ENCODE measurements at regions not wholly inside any gene's neighbourhood (a gene's known extent, or its start where the extent isn't known, plus 50 kb on each side); places are given as distances from the start of the nearest gene placed in this dataset.
"Not testable (repeated sequence)": the region's sequence is repeated elsewhere in the genome, so short reads cannot be mapped to it uniquely, and the experiment has no call there.

DNA sequence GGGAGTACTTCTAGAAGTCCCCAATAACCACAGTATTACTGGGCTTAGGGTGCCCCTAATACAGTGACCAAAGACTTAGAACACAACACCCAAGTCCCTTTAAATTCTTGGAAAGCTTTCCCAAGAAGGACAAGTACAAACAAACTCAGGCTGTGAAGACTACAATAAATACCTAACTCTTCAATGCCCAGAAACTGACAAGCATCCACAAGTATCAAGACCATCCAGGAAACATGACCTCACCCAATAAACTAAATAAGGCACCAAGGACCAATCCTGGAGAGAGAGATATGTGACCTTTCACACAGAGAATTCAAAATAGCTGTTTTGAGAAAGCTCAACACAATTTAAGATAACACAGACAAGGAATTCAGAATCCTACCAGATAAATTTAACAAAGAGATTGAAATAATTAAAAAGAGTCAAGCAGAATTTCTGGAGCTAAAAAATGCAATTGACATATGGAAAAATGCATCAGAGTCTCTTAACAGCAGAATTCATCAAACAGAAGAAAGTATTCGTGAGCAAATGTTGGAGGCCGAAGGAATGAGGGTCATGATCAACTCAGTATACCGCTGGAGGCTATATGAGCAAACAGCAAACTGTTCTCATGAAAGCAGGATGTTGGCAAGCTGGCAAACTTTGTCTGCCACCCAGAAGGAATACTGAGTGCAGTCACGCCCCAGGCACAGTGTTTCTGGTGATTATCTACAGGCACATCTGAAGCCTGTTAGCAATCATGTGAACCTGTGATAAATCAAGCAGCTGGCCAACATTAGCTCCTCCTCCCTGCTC, 87.0 kb upstream of the NECTIN3 start:
- WGBS (ENCODE audit: insufficient coverage): 92% methylated on average over 4 of the region's 4 CpGs
- no peaks in the 10 kb centered on the region for H3K27me3 ChIP-seq (replicated peaks in 2 of 5; ENCODE audit: control insufficient read depth in 4 of 5, insufficient read depth in 5 of 5, low read length in 4 of 5)
- H3K4me1 ChIP-seq (ENCODE audit: control extremely low read depth in 1 of 4, control insufficient read depth in 4 of 4, insufficient read depth in 4 of 4, low read length in 3 of 4): no peaks in the 10 kb centered on the region
- ChIA-PET POLR2A (no interaction called here), CTCF (no interaction called here)
- peaks cover 0 to 4% (median 2%) of the 10 kb centered on the region in 5 experiments for H3K9me3 ChIP-seq (ENCODE audit: control extremely low read depth in 1 of 5, control insufficient read depth in 4 of 5, insufficient read depth in 2 of 5, low read depth in 1 of 5, low read length in 4 of 5)
- H3K36me3 ChIP-seq (ENCODE audit: control insufficient read depth in 4 of 4, insufficient read depth in 4 of 4, low read length in 3 of 4): no peaks in the 10 kb centered on the region
- no peak overlapping the region for H3K4me3 ChIP-seq (ENCODE audit: control insufficient read depth in 1 of 7, extremely low read depth in 1 of 7, insufficient read depth in 4 of 7, low read depth in 2 of 7, low read length in 6 of 7)
- no peak overlapping the region for H3K27ac ChIP-seq (ENCODE audit: insufficient read depth in 1 of 2, low read depth in 1 of 2, low read length in 2 of 2, poor library complexity in 1 of 2, severe bottlenecking in 2 of 2)
- no peak for DNase-seq

DNA sequence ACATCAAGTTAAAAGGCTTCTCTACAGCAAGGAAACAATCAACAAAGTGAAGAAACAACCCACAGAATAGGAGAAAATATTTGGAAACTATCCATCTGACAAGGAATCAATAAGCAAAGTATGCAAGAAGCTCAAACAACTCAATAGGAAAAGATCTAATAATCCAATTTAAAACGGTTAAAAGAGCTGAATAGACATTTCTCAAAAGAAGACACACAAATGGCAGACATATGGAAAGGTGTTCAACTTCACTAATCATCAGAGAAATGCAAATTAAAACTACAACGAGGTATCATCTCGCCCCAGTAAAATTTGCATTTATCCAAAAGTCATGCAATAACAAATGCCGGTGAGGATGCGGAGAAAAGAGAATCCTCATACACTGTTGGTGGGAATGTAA, 82.2 kb upstream of the NECTIN3 start:
- Histone ChIP-seq H3K27me3 (replicated peaks in 2 of 5; ENCODE audit: control insufficient read depth in 4 of 5, insufficient read depth in 5 of 5, low read length in 4 of 5) (no peaks in the 10 kb centered on the region), H3K27ac (ENCODE audit: insufficient read depth in 1 of 2, low read depth in 1 of 2, low read length in 2 of 2, poor library complexity in 1 of 2, severe bottlenecking in 2 of 2) (no peak overlapping the region), H3K36me3 (ENCODE audit: control insufficient read depth in 4 of 4, insufficient read depth in 4 of 4, low read length in 3 of 4) (no peaks in the 10 kb centered on the region), H3K4me3 (ENCODE audit: control insufficient read depth in 1 of 7, extremely low read depth in 1 of 7, insufficient read depth in 4 of 7, low read depth in 2 of 7, low read length in 6 of 7) (no peak overlapping the region), H3K4me1 (ENCODE audit: control extremely low read depth in 1 of 4, control insufficient read depth in 4 of 4, insufficient read depth in 4 of 4, low read length in 3 of 4) (no peaks in the 10 kb centered on the region), H3K9me3 (ENCODE audit: control extremely low read depth in 1 of 5, control insufficient read depth in 4 of 5, insufficient read depth in 2 of 5, low read depth in 1 of 5, low read length in 4 of 5) (peaks cover 0 to 3% (median 0%) of the 10 kb centered on the region in 5 experiments)
- CTCF ChIA-PET: no interaction called here
- no peak for DNase-seq
- no CpG with 5 or more reads among the region's 5 CpGs for WGBS (ENCODE audit: insufficient coverage)
- POLR2A ChIA-PET: no interaction called here

DNA sequence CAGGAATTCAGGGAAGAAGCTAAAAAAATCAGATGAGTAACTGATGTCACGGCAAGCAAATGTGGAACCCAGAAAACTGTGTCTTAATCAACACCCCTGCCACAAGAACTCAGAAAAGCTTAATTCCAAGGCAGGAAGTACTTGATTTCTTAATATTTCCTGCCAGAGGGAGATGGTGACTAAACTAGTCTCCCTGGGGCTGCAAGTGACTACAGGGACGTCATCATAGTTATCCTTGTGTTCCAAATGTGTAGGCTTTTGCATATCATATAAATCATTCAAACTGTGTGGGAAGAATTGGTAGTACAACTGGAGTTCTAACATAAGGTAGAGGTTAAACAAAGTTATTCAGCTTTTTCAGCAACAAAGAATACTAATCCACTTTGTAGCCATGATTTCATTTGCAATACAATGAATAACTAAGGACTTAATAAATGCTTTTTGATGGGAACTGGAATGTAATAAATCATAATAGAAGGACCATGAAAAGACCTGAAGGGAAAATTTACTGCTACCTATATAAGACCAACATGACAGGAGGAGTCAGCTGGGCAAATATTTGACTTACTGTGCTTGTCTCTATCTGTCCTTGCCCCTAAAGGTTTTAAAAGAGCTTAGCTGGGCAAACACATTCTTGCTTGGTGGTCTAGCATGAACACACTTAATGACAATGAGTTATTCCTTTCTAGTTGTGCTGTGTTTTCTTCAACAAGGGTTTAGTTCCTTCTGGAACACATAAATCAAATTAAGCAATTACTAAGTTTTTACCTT, 76.0 kb upstream of the NECTIN3 start:
- H3K27me3 ChIP-seq (replicated peaks in 2 of 5; ENCODE audit: control insufficient read depth in 4 of 5, insufficient read depth in 5 of 5, low read length in 4 of 5): peaks cover 0 to 4% (median 0%) of the 10 kb centered on the region in 5 experiments
- peak in 2 of 3 donors; percentile 4 to 44 for DNase-seq
- ChIA-PET CTCF (no interaction called here), POLR2A (no interaction called here)
- no peaks in the 10 kb centered on the region for H3K4me1 ChIP-seq (ENCODE audit: control extremely low read depth in 1 of 4, control insufficient read depth in 4 of 4, insufficient read depth in 4 of 4, low read length in 3 of 4)
- H3K9me3 ChIP-seq (ENCODE audit: control extremely low read depth in 1 of 5, control insufficient read depth in 4 of 5, insufficient read depth in 2 of 5, low read depth in 1 of 5, low read length in 4 of 5): no peaks in the 10 kb centered on the region
- no CpG with 5 or more reads among the region's 2 CpGs for WGBS (ENCODE audit: insufficient coverage)
- H3K4me3 ChIP-seq (ENCODE audit: control insufficient read depth in 1 of 7, extremely low read depth in 1 of 7, insufficient read depth in 4 of 7, low read depth in 2 of 7, low read length in 6 of 7): no peak overlapping the region
- H3K36me3 ChIP-seq (ENCODE audit: control insufficient read depth in 4 of 4, insufficient read depth in 4 of 4, low read length in 3 of 4): no peaks in the 10 kb centered on the region
- H3K27ac ChIP-seq (ENCODE audit: insufficient read depth in 1 of 2, low read depth in 1 of 2, low read length in 2 of 2, poor library complexity in 1 of 2, severe bottlenecking in 2 of 2): no peak overlapping the region

DNA sequence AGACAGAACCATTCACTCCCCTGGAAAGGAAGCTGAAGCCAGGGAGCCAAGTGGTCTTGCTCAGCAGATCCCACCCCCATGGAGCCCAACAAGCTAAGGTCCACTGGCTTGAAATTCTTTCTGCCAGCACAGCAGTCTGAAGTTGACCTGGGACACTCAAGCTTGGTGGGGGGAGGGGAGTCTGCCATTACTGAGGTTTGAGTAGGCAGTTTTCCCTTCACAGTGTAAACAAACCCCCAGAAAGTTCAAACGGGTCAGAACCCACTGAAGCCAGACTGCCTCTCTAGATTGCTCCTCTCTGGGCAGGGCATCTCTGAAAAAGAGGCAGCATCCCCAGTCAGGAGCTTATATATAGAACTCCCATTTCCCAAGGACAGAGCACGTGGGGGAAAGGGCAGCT, 72.8 kb upstream of the NECTIN3 start:
- DNase-seq; CTCF ChIA-PET; H3K27me3 ChIP-seq (replicated peaks in 2 of 5; ENCODE audit: control insufficient read depth in 4 of 5, insufficient read depth in 5 of 5, low read length in 4 of 5); H3K9me3 ChIP-seq (ENCODE audit: control extremely low read depth in 1 of 5, control insufficient read depth in 4 of 5, insufficient read depth in 2 of 5, low read depth in 1 of 5, low read length in 4 of 5); H3K4me1 ChIP-seq (ENCODE audit: control extremely low read depth in 1 of 4, control insufficient read depth in 4 of 4, insufficient read depth in 4 of 4, low read length in 3 of 4); H3K27ac ChIP-seq (ENCODE audit: insufficient read depth in 1 of 2, low read depth in 1 of 2, low read length in 2 of 2, poor library complexity in 1 of 2, severe bottlenecking in 2 of 2); POLR2A ChIA-PET; H3K4me3 ChIP-seq (ENCODE audit: control insufficient read depth in 1 of 7, extremely low read depth in 1 of 7, insufficient read depth in 4 of 7, low read depth in 2 of 7, low read length in 6 of 7); H3K36me3 ChIP-seq (ENCODE audit: control insufficient read depth in 4 of 4, insufficient read depth in 4 of 4, low read length in 3 of 4): not testable (repeated sequence)
- 86% methylated on average over 1 of the region's 2 CpGs for WGBS (ENCODE audit: insufficient coverage)

DNA sequence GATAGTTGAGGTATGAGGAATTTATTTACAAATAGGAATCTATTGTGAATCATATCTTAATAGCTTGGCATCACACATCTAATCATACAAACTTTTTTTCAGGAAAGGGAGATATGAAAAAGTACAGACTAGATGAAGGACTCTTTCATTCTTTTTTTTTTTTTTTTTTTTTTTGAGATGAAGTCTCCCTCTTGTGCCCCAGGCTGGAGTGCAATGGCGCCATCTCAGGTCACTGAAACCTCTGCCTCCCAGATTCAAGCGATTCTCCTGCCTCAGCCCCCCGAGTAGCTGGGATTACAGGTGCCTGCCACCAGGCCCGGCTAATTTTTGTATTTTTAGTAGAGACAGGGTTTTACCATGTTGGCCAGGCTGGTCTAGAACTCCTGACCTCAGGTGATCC, 65.1 kb upstream of the NECTIN3 start:
- H3K4me3 ChIP-seq (ENCODE audit: control insufficient read depth in 1 of 7, extremely low read depth in 1 of 7, insufficient read depth in 4 of 7, low read depth in 2 of 7, low read length in 6 of 7); H3K36me3 ChIP-seq (ENCODE audit: control insufficient read depth in 4 of 4, insufficient read depth in 4 of 4, low read length in 3 of 4); H3K27me3 ChIP-seq (replicated peaks in 2 of 5; ENCODE audit: control insufficient read depth in 4 of 5, insufficient read depth in 5 of 5, low read length in 4 of 5); H3K9me3 ChIP-seq (ENCODE audit: control extremely low read depth in 1 of 5, control insufficient read depth in 4 of 5, insufficient read depth in 2 of 5, low read depth in 1 of 5, low read length in 4 of 5); H3K4me1 ChIP-seq (ENCODE audit: control extremely low read depth in 1 of 4, control insufficient read depth in 4 of 4, insufficient read depth in 4 of 4, low read length in 3 of 4); CTCF ChIA-PET; DNase-seq; POLR2A ChIA-PET; H3K27ac ChIP-seq (ENCODE audit: insufficient read depth in 1 of 2, low read depth in 1 of 2, low read length in 2 of 2, poor library complexity in 1 of 2, severe bottlenecking in 2 of 2): not testable (repeated sequence)
- 60% methylated on average over 1 of the region's 4 CpGs for WGBS (ENCODE audit: insufficient coverage)

DNA sequence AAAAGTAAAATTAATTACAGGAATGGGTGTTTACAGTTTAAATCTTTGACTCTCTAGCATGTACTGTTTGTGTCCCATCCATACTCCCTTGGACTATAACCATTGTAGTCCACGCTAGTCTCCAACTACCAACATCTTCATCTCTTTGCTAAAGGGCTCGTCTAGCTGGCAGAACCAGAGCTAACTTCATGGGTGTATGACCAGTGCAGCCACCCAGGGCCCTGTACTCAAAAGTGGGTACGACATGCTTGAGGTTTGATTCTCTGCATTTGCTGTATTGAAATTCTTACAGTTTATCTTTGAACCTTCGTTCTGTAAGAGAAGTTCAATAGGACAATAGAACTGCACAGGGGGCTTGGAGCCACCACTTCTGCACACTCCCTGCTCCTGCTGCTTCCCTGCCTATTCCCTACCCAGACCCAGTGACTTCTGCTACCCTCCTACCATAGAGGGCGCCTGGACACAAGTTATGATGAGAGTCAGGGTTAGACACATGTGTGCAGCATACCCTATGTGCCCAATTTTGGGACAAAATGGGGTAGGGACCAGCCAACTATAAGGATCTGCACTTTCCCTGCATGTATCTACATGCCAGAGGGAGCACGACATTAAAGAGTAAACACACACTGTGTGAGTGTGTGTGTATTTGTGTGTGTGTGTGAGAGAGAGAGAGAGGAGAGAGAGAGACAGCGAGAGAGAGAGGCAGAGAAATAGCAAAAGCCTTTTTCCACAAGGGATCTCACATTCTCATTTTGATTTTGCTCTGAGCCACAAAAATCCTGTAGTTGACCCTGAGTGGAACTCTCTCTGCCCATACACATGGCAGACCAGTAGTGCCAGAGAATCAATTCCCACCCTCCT, 59.0 kb upstream of the NECTIN3 start:
- H3K4me1 ChIP-seq (ENCODE audit: control extremely low read depth in 1 of 4, control insufficient read depth in 4 of 4, insufficient read depth in 4 of 4, low read length in 3 of 4): no peaks in the 10 kb centered on the region
- peaks cover 0 to 2% (median 0%) of the 10 kb centered on the region in 5 experiments for H3K27me3 ChIP-seq (replicated peaks in 2 of 5; ENCODE audit: control insufficient read depth in 4 of 5, insufficient read depth in 5 of 5, low read length in 4 of 5)
- ChIA-PET POLR2A (interaction anchor here (0.6 kb wide), 1 partner anchor 371 kb away, joined by 4 read pairs; no protein-coding TSS in a partner anchor), CTCF (no interaction called here)
- H3K4me3 ChIP-seq (ENCODE audit: control insufficient read depth in 1 of 7, extremely low read depth in 1 of 7, insufficient read depth in 4 of 7, low read depth in 2 of 7, low read length in 6 of 7): no peak overlapping the region
- WGBS (ENCODE audit: insufficient coverage): 80% methylated on average over 4 of the region's 7 CpGs
- H3K9me3 ChIP-seq (ENCODE audit: control extremely low read depth in 1 of 5, control insufficient read depth in 4 of 5, insufficient read depth in 2 of 5, low read depth in 1 of 5, low read length in 4 of 5): no peaks in the 10 kb centered on the region
- no peak overlapping the region for H3K27ac ChIP-seq (ENCODE audit: insufficient read depth in 1 of 2, low read depth in 1 of 2, low read length in 2 of 2, poor library complexity in 1 of 2, severe bottlenecking in 2 of 2)
- DNase-seq: no peak
- no peaks in the 10 kb centered on the region for H3K36me3 ChIP-seq (ENCODE audit: control insufficient read depth in 4 of 4, insufficient read depth in 4 of 4, low read length in 3 of 4)

Measured in common myeloid progenitor, CD34-positive (primary cell).